AG04450 (cell line): ENCODE measurements at regions not wholly inside any gene's neighbourhood (a gene's known extent, or its start where the extent isn't known, plus 50 kb on each side); places are given as distances from the start of the nearest gene placed in this dataset.

ENCODE experiments used
- CTCF ChIA-PET: fragments of 300-600, 350-600 bp; formaldehyde crosslinking; extraction: SDS; loops from one replicate; lab custom pipeline; 2022; ENCODE audit warnings: antibody characterized with exemption, inconsistent platforms; lab: Charles Lee
- POLR2A ChIA-PET: fragments of 350-600 bp; formaldehyde crosslinking; extraction: SDS; loops from one replicate; lab custom pipeline; 2021; ENCODE audit warnings: antibody characterized with exemption, inconsistent platforms; lab: Yijun Ruan, JAX
- DNase-seq: peaks from one replicate; pipeline ENCODE4 v3.0.0-alpha.2; 2011; ENCODE audit warnings: low read depth, low spot score
- H3K27ac ChIP-seq: one replicate; pipeline ENCODE4 v1.5.1; 2012; ENCODE audit warnings: low read depth, low read length, control low read depth
- H3K27me3 ChIP-seq: one replicate; pipeline ENCODE4 v1.6.0; 2012; ENCODE audit warnings: low read length; ENCODE audit not compliant: control insufficient read depth, insufficient read depth
- H3K4me3 ChIP-seq: 2 replicates; pipeline ENCODE4 v1.5.1; 2011; ENCODE audit warnings: mild to moderate bottlenecking, low read depth, low read length, control low read depth
- H3K9me3 ChIP-seq: 2 replicates; pipeline ENCODE4 v1.5.1; 2012; ENCODE audit warnings: low read length; ENCODE audit not compliant: control insufficient read depth, insufficient read depth
- TF ChIP-seq, protein P1 (sequence below): IDR thresholded peaks from 2 replicates; pipeline ENCODE4 v1.5.1; 2011; ENCODE audit warnings: low read depth, low read length, control low read depth, inconsistent platforms

DNA sequence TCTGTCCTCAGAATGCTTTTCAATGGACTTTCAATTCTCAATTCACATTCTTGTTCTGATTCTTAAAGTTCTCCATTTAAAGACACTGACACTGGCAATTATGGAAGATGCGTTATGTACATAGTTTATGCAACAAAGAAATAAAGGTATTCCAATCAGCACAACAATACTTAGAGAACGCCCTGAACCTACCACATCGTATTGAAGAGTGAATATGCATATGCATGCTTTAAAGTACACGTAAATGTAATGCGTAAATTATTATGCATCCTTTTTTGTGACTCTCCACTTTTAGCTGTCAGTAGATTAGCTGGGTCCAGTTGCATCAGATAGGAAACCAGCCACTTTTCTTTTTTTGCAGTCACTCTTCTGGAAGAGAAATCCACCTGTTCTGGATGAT is 83.5 kb downstream of the RBM43 start:
- Histone ChIP-seq H3K9me3 (no peaks in the 10 kb centered on the region), H3K27ac (no peak overlapping the region), H3K4me3 (no peak overlapping the region), H3K27me3 (peaks cover 22% of the 10 kb centered on the region)
- DNase-seq = no peak
- POLR2A ChIA-PET = no interaction called here
- TF ChIP-seq, protein P1, sequence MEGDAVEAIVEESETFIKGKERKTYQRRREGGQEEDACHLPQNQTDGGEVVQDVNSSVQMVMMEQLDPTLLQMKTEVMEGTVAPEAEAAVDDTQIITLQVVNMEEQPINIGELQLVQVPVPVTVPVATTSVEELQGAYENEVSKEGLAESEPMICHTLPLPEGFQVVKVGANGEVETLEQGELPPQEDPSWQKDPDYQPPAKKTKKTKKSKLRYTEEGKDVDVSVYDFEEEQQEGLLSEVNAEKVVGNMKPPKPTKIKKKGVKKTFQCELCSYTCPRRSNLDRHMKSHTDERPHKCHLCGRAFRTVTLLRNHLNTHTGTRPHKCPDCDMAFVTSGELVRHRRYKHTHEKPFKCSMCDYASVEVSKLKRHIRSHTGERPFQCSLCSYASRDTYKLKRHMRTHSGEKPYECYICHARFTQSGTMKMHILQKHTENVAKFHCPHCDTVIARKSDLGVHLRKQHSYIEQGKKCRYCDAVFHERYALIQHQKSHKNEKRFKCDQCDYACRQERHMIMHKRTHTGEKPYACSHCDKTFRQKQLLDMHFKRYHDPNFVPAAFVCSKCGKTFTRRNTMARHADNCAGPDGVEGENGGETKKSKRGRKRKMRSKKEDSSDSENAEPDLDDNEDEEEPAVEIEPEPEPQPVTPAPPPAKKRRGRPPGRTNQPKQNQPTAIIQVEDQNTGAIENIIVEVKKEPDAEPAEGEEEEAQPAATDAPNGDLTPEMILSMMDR = no peak
- CTCF ChIA-PET = interaction anchor here (0.6 kb wide), 1 partner anchor 13 kb away, joined by 3 read pairs; no protein-coding TSS in a partner anchor

DNA sequence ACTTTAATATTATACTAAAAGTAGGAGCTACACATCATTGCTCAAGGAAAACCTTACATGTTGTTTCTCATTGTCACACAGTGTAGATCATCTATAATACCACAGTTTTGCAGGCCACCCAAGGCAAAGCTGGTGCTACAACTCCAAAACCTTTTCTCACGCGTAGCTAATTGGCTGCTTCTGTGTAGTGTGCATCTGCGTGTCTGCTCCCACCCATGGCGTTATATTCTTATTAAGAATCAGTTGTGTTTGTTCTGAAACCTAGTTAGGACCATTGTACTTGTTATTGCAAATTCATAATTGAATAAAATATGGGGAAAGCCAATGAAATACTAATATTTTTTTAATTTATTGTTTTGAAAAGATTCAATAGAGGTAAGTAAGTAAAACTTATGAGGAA is 83.9 kb downstream of the RBM43 start:
- CTCF ChIA-PET = no interaction called here
- POLR2A ChIA-PET = interaction anchor here (0.6 kb wide), 1 partner anchor 27 kb away, joined by 3 read pairs; no protein-coding TSS in a partner anchor
- no peak for DNase-seq
- Histone ChIP-seq H3K9me3 (no peaks in the 10 kb centered on the region), H3K27me3 (peaks cover 22% of the 10 kb centered on the region), H3K4me3 (no peak overlapping the region), H3K27ac (no peak overlapping the region)
- TF ChIP-seq, protein P1 = no peak

DNA sequence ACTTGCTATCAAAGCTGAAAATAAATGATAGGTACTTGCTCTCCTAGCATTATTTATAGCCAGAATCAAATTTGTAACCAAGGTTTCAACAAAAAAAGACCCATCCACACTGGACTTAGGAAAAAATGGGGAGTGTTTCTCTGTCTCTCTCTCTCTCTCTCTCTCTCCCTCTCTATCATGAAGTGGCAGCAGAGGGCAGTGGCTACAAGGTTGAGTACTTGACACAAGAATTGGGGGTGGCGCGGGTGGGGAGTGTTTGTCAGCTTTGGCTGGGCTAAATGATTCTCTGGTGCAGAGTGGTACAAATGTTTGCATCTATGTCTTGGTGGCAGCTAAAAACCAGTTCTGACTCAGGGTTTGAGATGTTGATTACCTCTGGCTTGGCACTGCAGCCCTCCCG is 85.0 kb downstream of the RBM43 start:
- Histone ChIP-seq H3K9me3 (no peaks in the 10 kb centered on the region), H3K4me3 (no peak overlapping the region), H3K27ac (no peak overlapping the region), H3K27me3 (peaks cover 22% of the 10 kb centered on the region)
- ChIA-PET POLR2A (interaction anchor here (1.0 kb wide), 1 partner anchor 756 kb away, joined by 3 read pairs; no protein-coding TSS in a partner anchor), CTCF (no interaction called here)
- no peak for DNase-seq
- TF ChIP-seq, protein P1 = peak; percentile 2; the same call in 1 of the 2 replicates

DNA sequence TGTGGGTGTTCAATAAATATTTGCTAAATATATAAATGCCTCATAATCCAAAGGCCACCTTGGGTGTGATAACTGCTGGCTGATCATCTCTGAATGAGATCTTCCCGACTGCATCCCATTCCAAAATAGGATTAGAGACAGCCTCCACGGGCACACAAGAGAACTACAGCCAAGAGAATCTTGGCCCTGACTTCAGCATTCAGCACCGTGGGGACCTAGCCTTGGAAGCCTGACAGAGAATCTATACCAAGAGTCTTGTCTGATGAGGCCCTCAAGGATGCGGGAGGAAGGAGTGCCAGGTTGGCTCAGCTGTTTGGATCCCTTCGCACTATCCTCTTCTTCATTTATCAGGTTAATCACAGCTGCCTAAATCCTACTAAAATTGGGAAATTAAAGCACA is 85.8 kb downstream of the RBM43 start:
- DNase-seq = no peak
- Histone ChIP-seq H3K4me3 (no peak overlapping the region), H3K27me3 (peaks cover 22% of the 10 kb centered on the region), H3K9me3 (no peaks in the 10 kb centered on the region), H3K27ac (no peak overlapping the region)
- CTCF ChIA-PET = no interaction called here
- TF ChIP-seq, protein P1 = no peak
- POLR2A ChIA-PET = interaction anchor here (1.0 kb wide), 1 partner anchor 755 kb away, joined by 3 read pairs; no protein-coding TSS in a partner anchor

DNA sequence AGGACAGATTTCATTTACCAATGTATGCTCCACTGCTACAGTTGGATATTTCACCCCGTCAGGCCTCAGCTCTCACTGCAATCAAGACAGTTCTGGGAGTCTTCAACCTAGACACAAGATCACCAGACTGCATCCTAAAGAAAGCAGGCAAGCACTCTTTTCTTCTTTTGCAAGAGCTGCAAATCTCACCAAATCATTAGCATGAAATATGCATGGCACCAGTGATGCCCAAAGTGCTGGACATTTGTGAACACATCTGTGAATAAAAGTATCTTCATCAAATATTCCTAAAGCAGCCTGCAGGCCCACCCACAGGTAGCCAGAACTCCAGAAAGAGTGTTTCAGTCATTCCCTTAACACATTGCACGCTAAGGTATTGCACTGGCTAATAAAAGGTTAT is 87.5 kb downstream of the RBM43 start:
- no peak for DNase-seq
- ChIA-PET CTCF (no interaction called here), POLR2A (no interaction called here)
- Histone ChIP-seq H3K9me3 (no peaks in the 10 kb centered on the region), H3K4me3 (no peak overlapping the region), H3K27ac (no peak overlapping the region), H3K27me3 (peaks cover 17% of the 10 kb centered on the region)
- TF ChIP-seq, protein P1 = no peak
